ENCODE measurements at regions not wholly inside any gene's neighbourhood (a gene's known extent, or its start where the extent isn't known, plus 50 kb on each side); places are given as distances from the start of the nearest gene placed in this dataset.

DNA sequence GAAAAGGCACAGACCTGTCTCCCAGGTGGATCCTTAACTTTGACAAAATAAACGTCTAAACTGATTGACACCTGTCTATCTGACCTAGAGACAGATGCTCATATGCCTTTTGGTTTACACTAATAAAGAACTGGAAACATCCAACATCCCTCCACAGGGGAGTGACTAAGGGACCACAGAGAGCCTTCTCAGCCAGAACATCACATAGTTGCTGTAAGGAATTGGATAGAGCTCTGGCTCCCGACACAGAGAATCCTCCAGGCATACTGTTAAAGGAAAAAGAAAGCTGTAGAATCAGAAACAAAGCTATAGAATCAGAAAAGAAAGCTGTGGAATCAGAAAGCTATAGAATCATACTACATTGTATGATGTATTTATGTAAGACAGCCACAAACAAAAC lies 258.8 kb downstream of the STK31 start (continued):
- TF ChIP-seq EZH2 (IDR thresholded peaks at IDR 0.05; ENCODE audit: borderline replicate concordance, insufficient read depth, low read length, poor library complexity, severe bottlenecking): no peak
- no peak for TF ChIP-seq POLR2AphosphoS5 (IDR thresholded peaks at IDR 0.05)
- no peak for TF ChIP-seq RAD21 (conservative IDR thresholded peaks at IDR 0.05)
- TF ChIP-seq TAF1 (IDR thresholded peaks at IDR 0.05; ENCODE audit: low read depth): no peak
- no peak for TF ChIP-seq SMC3 (conservative IDR thresholded peaks at IDR 0.05; ENCODE audit: poor library complexity)

DNA sequence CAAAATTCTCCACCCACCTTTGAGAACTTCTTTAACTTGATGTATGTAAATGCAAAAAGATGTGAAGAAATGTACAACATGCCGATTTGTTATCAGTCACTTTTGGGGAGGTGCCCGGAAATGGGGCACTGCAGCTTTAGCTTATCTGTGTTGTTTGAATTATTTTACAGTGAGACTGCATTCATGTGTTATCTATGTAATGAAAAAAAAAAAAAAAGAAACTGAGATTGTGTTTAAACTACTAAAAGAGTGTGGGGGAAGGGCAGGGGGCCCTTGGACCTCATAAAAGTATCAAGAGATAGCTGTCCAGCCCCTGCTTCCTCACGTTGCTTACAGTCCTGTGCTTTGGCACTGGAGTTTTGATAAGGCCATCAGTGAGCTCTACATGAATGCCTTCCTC lies 259.4 kb downstream of the STK31 start:
- Histone ChIP-seq H3F3A (ENCODE audit: insufficient read depth, low read length, poor library complexity, severe bottlenecking) (no peaks in the 10 kb centered on the region), H3K79me2 (replicated peaks; ENCODE audit: insufficient read depth, low read length) (no peaks in the 10 kb centered on the region), H3K27ac (ENCODE audit: low read length) (no peak overlapping the region), H3K9me2 (ENCODE audit: insufficient read depth, low read length) (no peaks in the 10 kb centered on the region), H3K27me3 (ENCODE audit: insufficient read depth, low read depth, low read length) (no peaks in the 10 kb centered on the region), H3K4me2 (ENCODE audit: low read length) (no peak overlapping the region), H3K9ac (ENCODE audit: low read length) (no peak overlapping the region), H2AFZ (ENCODE audit: low read depth, low read length) (no peak overlapping the region), H3K9me3 (ENCODE audit: low read length) (peaks cover 6% of the 10 kb centered on the region), H3K4me3 (ENCODE audit: low read length) (no peak overlapping the region), H4K20me1 (ENCODE audit: insufficient read depth) (no peaks in the 10 kb centered on the region), H3K36me3 (ENCODE audit: insufficient read depth, low read length) (no peaks in the 10 kb centered on the region)
- TF ChIP-seq POLR2AphosphoS5 (IDR thresholded peaks at IDR 0.05): no peak
- TF ChIP-seq, protein P1, sequence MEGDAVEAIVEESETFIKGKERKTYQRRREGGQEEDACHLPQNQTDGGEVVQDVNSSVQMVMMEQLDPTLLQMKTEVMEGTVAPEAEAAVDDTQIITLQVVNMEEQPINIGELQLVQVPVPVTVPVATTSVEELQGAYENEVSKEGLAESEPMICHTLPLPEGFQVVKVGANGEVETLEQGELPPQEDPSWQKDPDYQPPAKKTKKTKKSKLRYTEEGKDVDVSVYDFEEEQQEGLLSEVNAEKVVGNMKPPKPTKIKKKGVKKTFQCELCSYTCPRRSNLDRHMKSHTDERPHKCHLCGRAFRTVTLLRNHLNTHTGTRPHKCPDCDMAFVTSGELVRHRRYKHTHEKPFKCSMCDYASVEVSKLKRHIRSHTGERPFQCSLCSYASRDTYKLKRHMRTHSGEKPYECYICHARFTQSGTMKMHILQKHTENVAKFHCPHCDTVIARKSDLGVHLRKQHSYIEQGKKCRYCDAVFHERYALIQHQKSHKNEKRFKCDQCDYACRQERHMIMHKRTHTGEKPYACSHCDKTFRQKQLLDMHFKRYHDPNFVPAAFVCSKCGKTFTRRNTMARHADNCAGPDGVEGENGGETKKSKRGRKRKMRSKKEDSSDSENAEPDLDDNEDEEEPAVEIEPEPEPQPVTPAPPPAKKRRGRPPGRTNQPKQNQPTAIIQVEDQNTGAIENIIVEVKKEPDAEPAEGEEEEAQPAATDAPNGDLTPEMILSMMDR (IDR thresholded peaks at IDR 0.05; ENCODE audit: poor library complexity, severe bottlenecking): no peak
- no peak for TF ChIP-seq SMC3 (conservative IDR thresholded peaks at IDR 0.05; ENCODE audit: poor library complexity)
- TF ChIP-seq EP300 (conservative IDR thresholded peaks at IDR 0.05; ENCODE audit: poor library complexity, severe bottlenecking): no peak
- no peak for TF ChIP-seq RAD21 (conservative IDR thresholded peaks at IDR 0.05)
- TF ChIP-seq, protein P2, sequence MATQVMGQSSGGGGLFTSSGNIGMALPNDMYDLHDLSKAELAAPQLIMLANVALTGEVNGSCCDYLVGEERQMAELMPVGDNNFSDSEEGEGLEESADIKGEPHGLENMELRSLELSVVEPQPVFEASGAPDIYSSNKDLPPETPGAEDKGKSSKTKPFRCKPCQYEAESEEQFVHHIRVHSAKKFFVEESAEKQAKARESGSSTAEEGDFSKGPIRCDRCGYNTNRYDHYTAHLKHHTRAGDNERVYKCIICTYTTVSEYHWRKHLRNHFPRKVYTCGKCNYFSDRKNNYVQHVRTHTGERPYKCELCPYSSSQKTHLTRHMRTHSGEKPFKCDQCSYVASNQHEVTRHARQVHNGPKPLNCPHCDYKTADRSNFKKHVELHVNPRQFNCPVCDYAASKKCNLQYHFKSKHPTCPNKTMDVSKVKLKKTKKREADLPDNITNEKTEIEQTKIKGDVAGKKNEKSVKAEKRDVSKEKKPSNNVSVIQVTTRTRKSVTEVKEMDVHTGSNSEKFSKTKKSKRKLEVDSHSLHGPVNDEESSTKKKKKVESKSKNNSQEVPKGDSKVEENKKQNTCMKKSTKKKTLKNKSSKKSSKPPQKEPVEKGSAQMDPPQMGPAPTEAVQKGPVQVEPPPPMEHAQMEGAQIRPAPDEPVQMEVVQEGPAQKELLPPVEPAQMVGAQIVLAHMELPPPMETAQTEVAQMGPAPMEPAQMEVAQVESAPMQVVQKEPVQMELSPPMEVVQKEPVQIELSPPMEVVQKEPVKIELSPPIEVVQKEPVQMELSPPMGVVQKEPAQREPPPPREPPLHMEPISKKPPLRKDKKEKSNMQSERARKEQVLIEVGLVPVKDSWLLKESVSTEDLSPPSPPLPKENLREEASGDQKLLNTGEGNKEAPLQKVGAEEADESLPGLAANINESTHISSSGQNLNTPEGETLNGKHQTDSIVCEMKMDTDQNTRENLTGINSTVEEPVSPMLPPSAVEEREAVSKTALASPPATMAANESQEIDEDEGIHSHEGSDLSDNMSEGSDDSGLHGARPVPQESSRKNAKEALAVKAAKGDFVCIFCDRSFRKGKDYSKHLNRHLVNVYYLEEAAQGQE (IDR thresholded peaks at IDR 0.05; ENCODE audit: borderline replicate concordance): no peak
- no peak for TF ChIP-seq EZH2 (IDR thresholded peaks at IDR 0.05; ENCODE audit: borderline replicate concordance, insufficient read depth, low read length, poor library complexity, severe bottlenecking)
- no peak for TF ChIP-seq TAF1 (IDR thresholded peaks at IDR 0.05; ENCODE audit: low read depth)
- TF ChIP-seq MXI1 (conservative IDR thresholded peaks at IDR 0.05; ENCODE audit: poor library complexity, severe bottlenecking): no peak

DNA sequence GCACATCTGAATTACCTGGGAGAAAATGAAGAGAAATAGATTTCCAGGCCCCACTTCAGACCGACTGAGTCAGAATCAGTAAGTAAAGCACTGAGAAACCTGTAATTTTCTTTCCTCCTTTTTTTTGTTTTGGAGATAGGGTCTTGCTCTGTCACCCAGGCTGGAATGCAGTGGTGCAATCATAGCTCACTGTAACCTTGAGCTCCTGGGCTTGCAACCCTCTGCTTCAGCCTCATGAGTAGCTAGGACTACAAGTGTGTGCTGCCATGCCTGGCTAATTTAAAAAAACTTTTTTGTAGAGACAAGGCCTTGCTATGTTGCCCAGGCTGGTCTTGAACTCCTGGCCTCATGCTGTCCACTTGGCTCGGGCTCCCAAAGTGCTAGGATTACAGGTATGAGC lies 260.2 kb downstream of the STK31 start:
- Histone ChIP-seq H3K36me3 (ENCODE audit: insufficient read depth, low read length) (no peaks in the 10 kb centered on the region), H3K9me3 (ENCODE audit: low read length) (peaks cover 6% of the 10 kb centered on the region), H2AFZ (ENCODE audit: low read depth, low read length) (no peak overlapping the region), H4K20me1 (ENCODE audit: insufficient read depth) (no peaks in the 10 kb centered on the region), H3K27me3 (ENCODE audit: insufficient read depth, low read depth, low read length) (no peaks in the 10 kb centered on the region), H3K79me2 (replicated peaks; ENCODE audit: insufficient read depth, low read length) (no peaks in the 10 kb centered on the region), H3K9ac (ENCODE audit: low read length) (no peak overlapping the region), H3K4me2 (ENCODE audit: low read length) (no peak overlapping the region), H3K4me3 (ENCODE audit: low read length) (no peak overlapping the region), H3K9me2 (ENCODE audit: insufficient read depth, low read length) (no peaks in the 10 kb centered on the region), H3F3A (ENCODE audit: insufficient read depth, low read length, poor library complexity, severe bottlenecking) (no peaks in the 10 kb centered on the region), H3K27ac (ENCODE audit: low read length) (no peak overlapping the region)
- TF ChIP-seq TAF1 (IDR thresholded peaks at IDR 0.05; ENCODE audit: low read depth): no peak
- TF ChIP-seq, protein P2 (IDR thresholded peaks at IDR 0.05; ENCODE audit: borderline replicate concordance): no peak
